GM13977 (cell line): ENCODE measurements at regions not wholly inside any gene's neighbourhood (a gene's known extent, or its start where the extent isn't known, plus 50 kb on each side); places are given as distances from the start of the nearest gene placed in this dataset.

ENCODE experiments used
- DNase-seq: peaks from one replicate; pipeline ENCODE4 v3.0.0; 2012; ENCODE audit warnings: low spot score
- in situ Hi-C: fragments of 300-500 bp; cut with MboI; formaldehyde crosslinking; loops from one replicate; pipeline ENCODE4 v1.12.0; 2022; ENCODE audit warnings: low sequenced_read_pairs, low pct_unique_long_range_greater_than_20kb, mixed read lengths, inconsistent platforms; ENCODE audit not compliant: unreplicated experiment
- TF ChIP-seq, protein P1 (sequence below): IDR thresholded peaks from 2 replicates; pipeline ENCODE4 v1.5.1; 2012; ENCODE audit warnings: mild to moderate bottlenecking, control low read depth; ENCODE audit not compliant: insufficient read depth; ENCODE audit errors: extremely low read depth, missing control alignments

DNA sequence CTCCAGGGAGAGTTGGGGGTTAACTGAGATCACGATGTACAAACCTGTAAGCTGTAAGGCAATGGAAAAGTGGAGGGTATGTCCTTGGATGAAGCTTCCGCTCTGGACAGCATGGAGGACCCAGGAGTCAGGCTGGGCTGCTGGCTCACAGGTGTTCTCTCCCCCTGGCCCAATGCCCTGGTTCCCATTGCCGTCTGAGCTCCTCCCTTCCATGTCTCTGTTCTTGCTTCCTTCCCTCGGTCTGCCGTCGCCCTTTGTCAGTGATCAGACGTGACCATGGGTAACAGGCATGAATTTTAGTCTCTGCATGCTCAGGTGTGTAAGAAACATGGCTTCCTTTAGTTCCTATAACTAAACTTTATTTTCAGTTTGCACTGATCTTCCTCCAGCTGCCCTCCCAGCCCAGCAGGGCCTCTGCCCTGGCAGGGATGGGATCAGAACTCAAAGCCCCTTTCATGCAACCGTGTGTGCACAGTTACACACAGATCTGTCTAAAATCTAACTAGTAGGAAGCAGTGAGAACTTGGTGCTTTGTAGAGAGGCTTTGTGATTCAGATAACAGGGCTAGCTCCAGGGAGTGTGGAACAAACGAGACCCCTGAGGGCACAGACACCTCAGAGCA lies 51.7 kb upstream of the KCNMB1 start:
- no peak for DNase-seq
- TF ChIP-seq, protein P1, sequence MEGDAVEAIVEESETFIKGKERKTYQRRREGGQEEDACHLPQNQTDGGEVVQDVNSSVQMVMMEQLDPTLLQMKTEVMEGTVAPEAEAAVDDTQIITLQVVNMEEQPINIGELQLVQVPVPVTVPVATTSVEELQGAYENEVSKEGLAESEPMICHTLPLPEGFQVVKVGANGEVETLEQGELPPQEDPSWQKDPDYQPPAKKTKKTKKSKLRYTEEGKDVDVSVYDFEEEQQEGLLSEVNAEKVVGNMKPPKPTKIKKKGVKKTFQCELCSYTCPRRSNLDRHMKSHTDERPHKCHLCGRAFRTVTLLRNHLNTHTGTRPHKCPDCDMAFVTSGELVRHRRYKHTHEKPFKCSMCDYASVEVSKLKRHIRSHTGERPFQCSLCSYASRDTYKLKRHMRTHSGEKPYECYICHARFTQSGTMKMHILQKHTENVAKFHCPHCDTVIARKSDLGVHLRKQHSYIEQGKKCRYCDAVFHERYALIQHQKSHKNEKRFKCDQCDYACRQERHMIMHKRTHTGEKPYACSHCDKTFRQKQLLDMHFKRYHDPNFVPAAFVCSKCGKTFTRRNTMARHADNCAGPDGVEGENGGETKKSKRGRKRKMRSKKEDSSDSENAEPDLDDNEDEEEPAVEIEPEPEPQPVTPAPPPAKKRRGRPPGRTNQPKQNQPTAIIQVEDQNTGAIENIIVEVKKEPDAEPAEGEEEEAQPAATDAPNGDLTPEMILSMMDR: no peak
- in situ Hi-C loops: loop anchor here (10.0 kb wide), 1 partner anchor 184 kb away; no protein-coding TSS in a partner anchor

DNA sequence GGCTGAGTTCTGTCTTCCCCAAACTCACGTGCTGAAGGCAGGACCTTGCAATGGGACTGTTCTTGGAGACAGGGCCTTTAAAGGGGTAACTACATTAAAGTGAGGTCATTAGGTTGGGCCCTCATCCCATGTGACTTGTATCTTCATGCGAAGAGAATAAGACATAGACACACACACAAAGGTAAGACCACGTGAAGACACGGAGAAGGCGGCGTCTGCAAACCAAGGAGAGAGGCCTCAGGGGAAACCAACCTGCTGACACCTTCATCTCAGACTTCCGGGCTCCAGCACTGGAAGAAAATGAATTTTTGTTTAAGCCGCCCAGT lies 50.7 kb upstream of the KCNMB1 start:
- TF ChIP-seq, protein P1: no peak
- in situ Hi-C loops: loop anchor here (10.0 kb wide), 1 partner anchor 185 kb away; no protein-coding TSS in a partner anchor
- DNase-seq: no peak

DNA sequence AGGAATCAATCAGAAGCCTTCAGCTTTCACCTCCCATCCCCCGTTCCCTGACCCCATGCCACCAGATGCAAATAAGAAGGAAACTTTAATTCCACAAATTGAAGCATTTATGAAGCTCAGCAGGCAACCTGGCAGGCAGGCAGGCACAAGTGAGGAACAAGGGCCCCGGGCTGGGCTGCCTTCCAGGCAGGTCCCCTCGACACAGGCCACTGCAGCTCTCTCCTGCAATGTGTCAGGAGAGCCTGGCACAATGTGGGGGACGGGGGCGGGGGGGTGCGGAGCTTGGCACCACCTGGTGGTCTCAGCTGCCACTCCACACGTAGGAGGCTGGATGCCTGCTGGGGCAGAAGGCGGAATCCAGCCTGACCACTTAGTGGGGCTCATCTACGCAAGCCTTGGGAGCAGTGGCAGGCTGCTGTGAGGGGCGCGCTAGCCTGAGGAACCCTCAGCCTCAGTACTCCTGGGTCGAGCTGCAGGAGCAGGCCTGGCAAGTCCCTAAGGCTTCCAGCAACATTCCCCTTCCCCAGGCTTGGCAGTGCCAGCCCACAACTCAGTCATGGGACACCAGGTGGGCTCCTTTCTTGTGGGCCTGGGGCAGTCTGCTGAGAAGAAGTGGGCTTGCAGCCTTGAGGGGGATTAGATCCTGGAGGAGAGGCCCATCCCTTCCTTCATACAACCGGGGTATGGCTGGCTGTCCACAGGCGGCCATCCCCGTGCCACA lies 50.2 kb upstream of the KCNMB1 start:
- in situ Hi-C loops: no loop called here
- DNase-seq: no peak
- TF ChIP-seq, protein P1: no peak
